ENCODE measurements at regions not wholly inside any gene's neighbourhood (a gene's known extent, or its start where the extent isn't known, plus 50 kb on each side); places are given as distances from the start of the nearest gene placed in this dataset.

GRCh38 chr11:41714101-41714500, 254.6 kb upstream of the LRRC4C start:
- TF ChIP-seq CTCF (IDR thresholded peaks at IDR 0.05; ENCODE audit: poor library complexity, severe bottlenecking) (no peak), RAD21 (conservative IDR thresholded peaks at IDR 0.05) (no peak), TAF1 (IDR thresholded peaks at IDR 0.05; ENCODE audit: low read depth) (no peak), EP300 (conservative IDR thresholded peaks at IDR 0.05; ENCODE audit: poor library complexity, severe bottlenecking) (no peak), REST (IDR thresholded peaks at IDR 0.05; ENCODE audit: borderline replicate concordance) (no peak), EZH2 (IDR thresholded peaks at IDR 0.05; ENCODE audit: borderline replicate concordance, insufficient read depth, low read length, poor library complexity, severe bottlenecking) (no peak), POLR2AphosphoS5 (IDR thresholded peaks at IDR 0.05) (no peak)
